ENCODE measurements at regions not wholly inside any gene's neighbourhood (a gene's known extent, or its start where the extent isn't known, plus 50 kb on each side); places are given as distances from the start of the nearest gene placed in this dataset.

DNA sequence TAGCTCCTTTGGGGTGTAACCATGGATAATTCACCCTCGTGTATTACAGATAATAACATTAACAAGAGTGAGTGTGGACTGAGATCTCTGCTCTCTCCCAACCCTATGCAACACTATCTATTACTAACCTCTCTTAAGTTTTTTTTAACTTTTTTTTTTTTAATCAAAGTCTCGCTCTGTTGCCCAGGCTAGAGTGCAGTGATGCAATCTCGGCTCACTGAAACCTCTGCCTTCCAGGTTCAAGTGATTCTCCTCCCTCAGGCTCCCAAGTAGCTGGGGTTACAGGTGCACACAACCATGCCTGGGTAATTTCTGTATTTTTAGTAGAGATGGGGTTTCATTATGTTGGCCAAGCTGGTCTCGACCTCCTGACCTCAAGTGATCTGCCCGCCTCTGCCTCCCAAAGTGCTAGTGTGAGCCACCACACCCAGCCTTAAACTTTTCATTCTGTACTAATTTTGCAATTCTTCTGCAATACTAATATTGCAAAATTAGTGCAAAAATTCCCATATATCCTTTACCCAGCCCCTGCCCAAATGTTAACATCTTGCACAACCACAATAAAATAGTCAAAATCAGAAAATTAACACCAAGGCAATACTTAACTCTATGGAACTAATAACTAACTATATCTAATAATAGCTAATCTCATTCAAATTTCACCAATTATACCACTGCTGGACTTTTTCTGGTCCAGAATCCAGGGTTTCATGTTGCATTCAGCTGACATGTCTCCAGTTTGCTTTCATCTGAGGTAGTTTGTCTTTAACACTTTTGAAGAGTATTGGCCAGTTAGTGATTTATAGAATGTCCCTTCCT, 66.5 kb upstream of the TCF7L2 start:
- no peak for DNase-seq (ENCODE audit: extremely low read depth, low read depth)
- TF ChIP-seq, protein P1, sequence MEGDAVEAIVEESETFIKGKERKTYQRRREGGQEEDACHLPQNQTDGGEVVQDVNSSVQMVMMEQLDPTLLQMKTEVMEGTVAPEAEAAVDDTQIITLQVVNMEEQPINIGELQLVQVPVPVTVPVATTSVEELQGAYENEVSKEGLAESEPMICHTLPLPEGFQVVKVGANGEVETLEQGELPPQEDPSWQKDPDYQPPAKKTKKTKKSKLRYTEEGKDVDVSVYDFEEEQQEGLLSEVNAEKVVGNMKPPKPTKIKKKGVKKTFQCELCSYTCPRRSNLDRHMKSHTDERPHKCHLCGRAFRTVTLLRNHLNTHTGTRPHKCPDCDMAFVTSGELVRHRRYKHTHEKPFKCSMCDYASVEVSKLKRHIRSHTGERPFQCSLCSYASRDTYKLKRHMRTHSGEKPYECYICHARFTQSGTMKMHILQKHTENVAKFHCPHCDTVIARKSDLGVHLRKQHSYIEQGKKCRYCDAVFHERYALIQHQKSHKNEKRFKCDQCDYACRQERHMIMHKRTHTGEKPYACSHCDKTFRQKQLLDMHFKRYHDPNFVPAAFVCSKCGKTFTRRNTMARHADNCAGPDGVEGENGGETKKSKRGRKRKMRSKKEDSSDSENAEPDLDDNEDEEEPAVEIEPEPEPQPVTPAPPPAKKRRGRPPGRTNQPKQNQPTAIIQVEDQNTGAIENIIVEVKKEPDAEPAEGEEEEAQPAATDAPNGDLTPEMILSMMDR (IDR thresholded peaks at IDR 0.05; ENCODE audit: low read depth, low read length): no peak

DNA sequence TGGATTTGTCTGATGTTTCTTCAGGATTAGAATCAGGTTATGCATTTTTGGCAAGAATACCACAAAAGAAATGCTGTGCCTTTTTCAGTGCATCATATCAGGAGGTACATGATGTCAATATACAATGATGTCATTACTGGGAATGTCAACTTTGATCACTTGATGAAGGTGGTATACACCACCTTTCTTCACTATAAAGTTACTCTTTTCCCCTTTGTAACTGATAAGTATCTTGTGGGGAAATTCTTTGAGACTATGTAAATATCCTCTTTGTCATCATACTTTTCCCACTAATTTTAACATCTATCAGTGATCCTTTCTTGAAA, 65.9 kb upstream of the TCF7L2 start:
- TF ChIP-seq, protein P1 (IDR thresholded peaks at IDR 0.05; ENCODE audit: low read depth, low read length): no peak
- no peak for DNase-seq (ENCODE audit: extremely low read depth, low read depth)

DNA sequence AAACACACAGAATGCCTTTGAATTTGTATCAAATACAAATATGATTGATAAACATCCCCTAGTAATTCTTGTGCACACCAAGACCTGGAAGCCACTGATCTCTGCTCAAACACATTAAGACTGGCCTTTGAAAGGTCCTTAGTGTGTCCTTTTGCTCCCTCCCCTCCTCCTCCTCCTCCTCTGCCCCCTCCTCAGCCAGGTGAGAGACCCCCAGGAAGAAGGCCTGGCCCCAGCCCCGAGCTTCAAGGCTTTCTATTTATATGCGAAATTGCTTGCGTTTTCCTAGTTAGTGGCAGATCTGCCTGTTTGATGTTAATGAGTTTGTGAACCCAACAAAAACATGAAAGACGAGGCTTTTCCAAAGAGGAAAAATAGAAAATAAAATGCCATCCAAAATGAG, 63.6 kb upstream of the TCF7L2 start:
- TF ChIP-seq, protein P1 (IDR thresholded peaks at IDR 0.05; ENCODE audit: low read depth, low read length): no peak
- no peak for DNase-seq (ENCODE audit: extremely low read depth, low read depth)

DNA sequence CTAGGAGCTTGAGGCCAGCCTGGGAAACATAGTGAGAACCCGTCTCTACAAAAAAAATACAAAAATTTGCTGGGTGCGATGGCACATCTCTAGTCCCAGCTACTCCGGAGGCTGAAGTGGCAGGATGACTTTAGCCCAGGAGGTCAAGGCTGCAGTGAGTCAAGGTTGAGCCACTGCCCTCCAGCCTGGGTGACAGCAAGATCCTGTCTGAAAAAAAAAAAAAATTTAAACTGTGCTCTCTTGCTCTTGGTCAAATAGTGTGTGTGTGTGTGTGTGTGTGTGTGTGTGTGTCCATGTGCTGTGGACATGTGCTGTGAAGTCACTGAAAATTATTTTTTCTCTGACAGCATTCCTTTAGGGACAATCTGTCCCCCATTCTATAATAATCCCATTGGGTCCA, 62.1 kb upstream of the TCF7L2 start:
- TF ChIP-seq, protein P1 (IDR thresholded peaks at IDR 0.05; ENCODE audit: low read depth, low read length): no peak
- no peak for DNase-seq (ENCODE audit: extremely low read depth, low read depth)

DNA sequence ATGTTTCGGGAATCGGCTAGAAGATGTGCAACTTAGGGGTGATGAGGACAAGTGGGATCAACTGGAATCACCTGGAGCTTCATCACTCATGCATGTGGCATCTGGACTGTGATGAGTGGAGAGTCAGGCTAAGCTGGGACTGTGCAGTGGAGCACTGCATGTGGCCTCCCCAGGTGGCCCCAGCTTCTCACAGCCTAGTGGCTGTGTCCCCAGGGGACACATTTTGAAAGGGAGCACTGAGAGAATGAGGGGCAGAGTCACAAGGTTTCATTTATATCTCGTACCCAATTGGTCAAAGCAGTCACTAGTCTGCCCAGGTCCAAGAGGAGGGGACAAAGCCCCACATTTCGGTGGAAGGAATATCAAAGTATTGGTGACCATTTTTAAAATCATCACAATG, 54.8 kb upstream of the TCF7L2 start:
- TF ChIP-seq, protein P1 (IDR thresholded peaks at IDR 0.05; ENCODE audit: low read depth, low read length): no peak
- no peak for DNase-seq (ENCODE audit: extremely low read depth, low read depth)

DNA sequence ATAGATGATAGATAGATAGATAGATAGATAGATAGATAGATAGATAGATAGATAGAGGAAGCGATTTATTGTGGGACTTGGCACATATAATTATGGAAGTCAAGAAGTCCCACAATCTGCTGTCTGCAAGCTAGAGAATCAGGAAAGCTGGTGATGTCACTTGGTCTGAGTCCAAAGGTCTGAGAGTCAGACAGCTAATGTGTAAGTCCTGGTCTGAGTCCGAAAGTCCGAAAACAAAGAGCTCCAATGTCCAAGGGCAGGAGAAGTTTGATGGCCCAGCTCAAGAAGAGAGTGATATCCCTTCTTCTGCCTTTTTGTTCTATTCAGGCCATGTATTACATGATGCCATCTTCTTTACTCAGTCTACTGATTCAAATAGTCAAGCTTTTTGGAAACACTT, 53.8 kb upstream of the TCF7L2 start:
- no peak for DNase-seq (ENCODE audit: extremely low read depth, low read depth)
- TF ChIP-seq, protein P1 (IDR thresholded peaks at IDR 0.05; ENCODE audit: low read depth, low read length): no peak

DNA sequence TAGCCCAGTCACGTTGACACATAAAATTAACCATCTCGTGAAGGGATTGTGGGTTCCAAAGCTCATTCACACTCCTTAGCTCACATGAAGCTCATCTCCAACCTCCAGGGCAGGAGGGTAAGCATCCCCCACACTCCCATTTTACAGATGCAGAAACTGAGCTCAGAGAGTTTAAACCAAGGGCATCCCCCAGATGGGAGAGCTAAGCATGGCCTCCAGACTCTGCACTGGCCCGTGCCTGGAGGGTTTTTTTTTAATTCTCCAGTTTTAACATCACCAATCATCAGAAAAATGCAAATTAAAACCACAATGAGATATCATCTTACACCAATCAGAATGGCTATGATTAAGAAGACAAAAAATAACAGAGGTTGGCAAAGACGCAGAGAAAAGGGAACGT, 53.3 kb upstream of the TCF7L2 start:
- TF ChIP-seq, protein P1 (IDR thresholded peaks at IDR 0.05; ENCODE audit: low read depth, low read length): no peak
- no peak for DNase-seq (ENCODE audit: extremely low read depth, low read depth)

All from AG09319 (cell line).